Neural progenitor cell (in vitro differentiated cells): ENCODE measurements at regions not wholly inside any gene's neighbourhood (a gene's known extent, or its start where the extent isn't known, plus 50 kb on each side); places are given as distances from the start of the nearest gene placed in this dataset.

ENCODE experiments used
- CTCF ChIP-seq: fragments of 200-600 bp; sonication (generic); IDR thresholded peaks from 2 replicates; pipeline ENCODE4 v1.5.1; 2017; ENCODE audit warnings: antibody characterized with exemption, mild to moderate bottlenecking
- EZH2phosphoT487 ChIP-seq: fragments of 200-600 bp; sonication (generic); IDR thresholded peaks from 2 replicates; pipeline ENCODE4 v1.6.1; 2017; ENCODE audit warnings: antibody characterized with exemption

- TF ChIP-seq CTCF = no peak
- TF ChIP-seq EZH2phosphoT487 = no peak
Observed at GRCh38 chr3:64916192-64916798, 228.5 kb upstream of the ADAMTS9 start.
